ENCODE measurements at regions not wholly inside any gene's neighbourhood (a gene's known extent, or its start where the extent isn't known, plus 50 kb on each side); places are given as distances from the start of the nearest gene placed in this dataset.
A peak's percentile ranks its signal among the peaks of the same experiment; 100 is the strongest.

DNA sequence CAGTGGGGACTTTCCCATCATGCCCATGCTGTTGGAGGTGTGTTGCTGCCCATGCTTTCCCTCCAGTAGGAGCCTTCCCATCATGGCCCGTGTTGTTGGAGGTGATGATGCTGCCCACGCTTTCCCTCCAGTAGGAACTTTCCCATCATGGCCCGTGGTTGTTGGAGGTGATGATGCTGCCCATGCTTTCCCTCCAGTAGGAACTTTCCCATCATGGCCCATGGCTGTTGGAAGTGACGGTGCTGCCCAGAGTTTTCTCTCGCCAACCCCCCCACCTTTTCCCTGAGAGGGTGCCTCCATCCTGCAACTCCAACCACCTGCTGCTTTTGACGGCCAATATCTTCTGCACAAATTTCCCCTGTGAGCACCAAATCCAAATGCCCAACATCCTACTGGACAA lies 205.7 kb downstream of the TOMM20 start:
- Mint-ChIP-seq H3K9me3 (no peaks in the 10 kb centered on the region), H3K27ac (peak overlapping the region; percentile 40 to 97 (median 56)), H3K4me3 (no peak overlapping the region), H3K36me3 (ENCODE audit: low read depth) (no peaks in the 10 kb centered on the region), H3K4me1 (peaks cover 69% of the 10 kb centered on the region), H3K27me3 (ENCODE audit: low read depth) (no peaks in the 10 kb centered on the region)
- TF ChIP-seq, protein P1, sequence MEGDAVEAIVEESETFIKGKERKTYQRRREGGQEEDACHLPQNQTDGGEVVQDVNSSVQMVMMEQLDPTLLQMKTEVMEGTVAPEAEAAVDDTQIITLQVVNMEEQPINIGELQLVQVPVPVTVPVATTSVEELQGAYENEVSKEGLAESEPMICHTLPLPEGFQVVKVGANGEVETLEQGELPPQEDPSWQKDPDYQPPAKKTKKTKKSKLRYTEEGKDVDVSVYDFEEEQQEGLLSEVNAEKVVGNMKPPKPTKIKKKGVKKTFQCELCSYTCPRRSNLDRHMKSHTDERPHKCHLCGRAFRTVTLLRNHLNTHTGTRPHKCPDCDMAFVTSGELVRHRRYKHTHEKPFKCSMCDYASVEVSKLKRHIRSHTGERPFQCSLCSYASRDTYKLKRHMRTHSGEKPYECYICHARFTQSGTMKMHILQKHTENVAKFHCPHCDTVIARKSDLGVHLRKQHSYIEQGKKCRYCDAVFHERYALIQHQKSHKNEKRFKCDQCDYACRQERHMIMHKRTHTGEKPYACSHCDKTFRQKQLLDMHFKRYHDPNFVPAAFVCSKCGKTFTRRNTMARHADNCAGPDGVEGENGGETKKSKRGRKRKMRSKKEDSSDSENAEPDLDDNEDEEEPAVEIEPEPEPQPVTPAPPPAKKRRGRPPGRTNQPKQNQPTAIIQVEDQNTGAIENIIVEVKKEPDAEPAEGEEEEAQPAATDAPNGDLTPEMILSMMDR (IDR thresholded peaks at IDR 0.05; ENCODE audit: unreplicated experiment in 3 of 3) = no peak

DNA sequence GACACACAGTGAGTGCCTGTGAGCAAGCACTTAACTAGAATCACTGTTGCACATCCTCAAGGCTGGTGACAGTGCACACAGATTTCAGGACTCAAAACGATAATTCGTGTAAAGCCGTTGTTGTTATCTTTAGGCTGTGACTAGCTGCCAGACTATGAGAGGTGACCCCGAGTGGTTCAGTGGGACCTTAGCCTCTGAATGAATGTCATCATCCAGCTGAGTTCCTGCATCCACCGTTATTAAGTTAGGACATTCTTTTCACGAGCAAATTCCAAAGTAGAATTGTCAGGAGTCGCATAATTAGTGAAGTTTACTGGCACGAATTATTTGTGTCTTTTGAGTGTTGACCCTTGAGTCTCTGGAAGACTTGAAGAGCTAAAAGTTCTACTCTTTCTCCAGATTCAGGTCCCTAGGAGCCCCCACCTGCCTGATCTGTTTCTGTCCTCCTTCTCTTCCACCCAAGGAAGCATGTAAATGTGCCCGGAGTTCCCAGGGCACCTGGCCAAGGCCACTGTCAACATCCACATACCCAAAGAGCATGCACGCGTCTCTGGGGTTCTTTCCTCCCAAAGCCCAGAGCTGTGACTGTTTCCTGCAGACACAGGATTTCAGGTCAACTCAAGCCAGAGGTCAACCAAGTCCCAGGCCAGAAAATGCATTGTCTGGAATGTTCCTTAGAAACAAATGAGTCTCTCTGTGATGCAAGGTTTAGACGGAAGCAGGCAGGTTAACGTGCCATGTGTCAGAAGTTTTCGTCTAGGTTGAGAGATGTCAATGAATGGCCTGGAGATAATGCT lies 207.2 kb downstream of the TOMM20 start:
- H3K27me3 Mint-ChIP-seq (ENCODE audit: low read depth) = no peaks in the 10 kb centered on the region
- TF ChIP-seq, protein P1 (IDR thresholded peaks at IDR 0.05; ENCODE audit: unreplicated experiment in 3 of 3) = no peak
- no peaks in the 10 kb centered on the region for H3K36me3 Mint-ChIP-seq (ENCODE audit: low read depth)
- no peak overlapping the region for H3K4me3 Mint-ChIP-seq
- H3K4me1 Mint-ChIP-seq = peaks cover 66% of the 10 kb centered on the region
- peak overlapping the region; percentile 70 to 96 (median 87) for H3K27ac Mint-ChIP-seq
- H3K9me3 Mint-ChIP-seq = no peaks in the 10 kb centered on the region

DNA sequence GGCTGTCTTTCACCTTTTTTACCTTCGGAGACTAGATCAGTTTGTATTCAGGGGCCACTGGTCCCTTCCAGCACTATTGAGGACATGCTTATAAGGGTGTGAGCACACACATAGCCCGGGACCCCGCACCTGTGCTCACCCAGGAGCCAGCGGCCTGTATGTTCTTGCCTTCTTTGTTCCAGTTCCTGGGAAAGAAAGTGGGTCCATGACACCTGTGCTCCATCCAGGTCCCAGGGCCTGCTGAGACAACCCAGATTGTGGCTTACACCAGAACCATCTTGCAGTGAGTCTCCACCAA lies 207.8 kb downstream of the TOMM20 start:
- peak overlapping the region; percentile 70 to 96 (median 87) for H3K27ac Mint-ChIP-seq
- H3K9me3 Mint-ChIP-seq = no peaks in the 10 kb centered on the region
- H3K4me3 Mint-ChIP-seq = no peak overlapping the region
- H3K4me1 Mint-ChIP-seq = peaks cover 66% of the 10 kb centered on the region
- H3K36me3 Mint-ChIP-seq (ENCODE audit: low read depth) = no peaks in the 10 kb centered on the region
- H3K27me3 Mint-ChIP-seq (ENCODE audit: low read depth) = no peaks in the 10 kb centered on the region
- TF ChIP-seq, protein P1 (IDR thresholded peaks at IDR 0.05; ENCODE audit: unreplicated experiment in 3 of 3) = no peak

DNA sequence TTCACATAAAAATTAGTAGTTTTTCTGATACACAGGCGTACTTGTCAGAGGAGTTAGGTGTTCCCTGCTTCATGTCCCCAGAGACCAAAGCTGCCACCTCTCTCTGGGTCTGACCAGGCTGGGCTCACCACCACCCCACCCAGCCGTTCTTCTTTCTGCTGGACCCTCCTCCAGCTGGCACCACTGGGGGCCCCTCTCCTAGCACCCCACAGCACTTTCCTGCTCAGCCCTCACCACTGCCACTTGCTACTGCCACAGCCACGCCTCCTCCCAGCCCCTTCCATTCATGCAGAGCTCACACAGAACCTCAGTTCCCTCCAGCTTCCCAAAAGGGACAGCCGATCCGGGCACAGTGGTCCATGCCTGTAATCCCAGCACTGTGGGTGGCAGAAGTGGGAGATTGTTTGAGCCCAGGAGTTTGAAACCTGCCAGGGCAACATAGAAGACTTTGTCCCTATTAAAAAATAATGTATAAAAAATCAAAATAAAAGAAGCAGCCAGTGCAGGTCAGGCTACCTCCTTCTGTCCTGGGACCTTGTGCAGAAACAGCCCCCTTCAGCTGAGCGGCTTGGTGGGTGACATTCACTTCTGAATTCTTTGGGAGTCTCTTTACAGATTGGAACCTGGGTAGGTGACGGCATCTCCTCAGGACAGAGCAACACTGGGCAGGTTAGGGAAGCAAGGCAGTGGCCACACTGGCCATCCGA lies 208.3 kb downstream of the TOMM20 start:
- H3K9me3 Mint-ChIP-seq = no peaks in the 10 kb centered on the region
- H3K36me3 Mint-ChIP-seq (ENCODE audit: low read depth) = no peaks in the 10 kb centered on the region
- H3K27ac Mint-ChIP-seq = peak overlapping the region; percentile 96 to 98 (median 96)
- H3K4me3 Mint-ChIP-seq = peak overlapping the region in 1 of 3 experiments; percentile 16
- H3K27me3 Mint-ChIP-seq (ENCODE audit: low read depth) = no peaks in the 10 kb centered on the region
- peaks cover 67% of the 10 kb centered on the region for H3K4me1 Mint-ChIP-seq
- TF ChIP-seq, protein P1 (IDR thresholded peaks at IDR 0.05; ENCODE audit: unreplicated experiment in 3 of 3) = no peak

DNA sequence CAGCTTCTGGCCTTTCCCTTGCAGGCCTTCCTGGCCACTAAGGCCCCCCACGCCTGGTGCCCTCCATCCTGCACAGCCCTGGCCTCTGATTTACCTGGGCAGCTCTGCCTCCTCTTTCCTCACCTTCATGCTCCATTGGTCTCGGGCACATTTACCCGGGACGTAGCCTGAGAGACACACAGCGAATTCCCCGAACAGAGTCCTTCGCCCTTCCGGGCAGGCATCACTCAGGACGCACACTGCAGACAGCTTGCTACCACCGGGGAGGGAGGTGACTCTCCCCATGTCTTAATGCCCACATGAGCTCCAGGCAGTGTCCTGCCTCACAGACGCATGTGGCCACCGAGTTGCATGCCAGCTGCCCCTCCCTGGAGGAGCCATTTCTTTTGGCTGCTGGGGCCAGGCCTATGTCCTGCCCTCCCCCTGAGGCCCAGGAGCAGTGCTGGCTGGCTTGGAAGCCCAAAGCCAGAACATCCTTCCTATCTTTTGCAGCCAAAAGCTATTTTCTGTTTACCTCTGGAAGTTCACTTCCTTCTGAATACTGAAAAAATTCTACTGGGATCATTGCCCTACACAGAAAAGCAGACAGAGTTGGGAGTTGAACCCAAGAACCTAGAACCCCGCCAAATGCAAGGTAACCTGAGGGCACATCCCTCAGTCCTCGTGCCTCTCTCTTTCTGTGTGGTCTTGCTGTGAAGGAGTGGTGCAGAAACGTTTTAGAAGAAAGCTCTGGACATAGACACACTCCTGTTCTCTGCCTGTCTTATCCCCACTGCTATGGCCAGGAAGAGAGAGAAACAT lies 209.5 kb downstream of the TOMM20 start:
- Mint-ChIP-seq H3K4me1 (peaks cover 62% of the 10 kb centered on the region), H3K27ac (peak overlapping the region; percentile 96 to 98 (median 96)), H3K9me3 (no peaks in the 10 kb centered on the region), H3K4me3 (peak overlapping the region in 2 of 3 experiments; percentile 24 to 31), H3K27me3 (ENCODE audit: low read depth) (no peaks in the 10 kb centered on the region), H3K36me3 (ENCODE audit: low read depth) (no peaks in the 10 kb centered on the region)
- TF ChIP-seq, protein P1 (IDR thresholded peaks at IDR 0.05; ENCODE audit: unreplicated experiment in 3 of 3) = no peak
